CD1c-positive myeloid dendritic cell (primary cell): ENCODE measurements at regions not wholly inside any gene's neighbourhood (a gene's known extent, or its start where the extent isn't known, plus 50 kb on each side); places are given as distances from the start of the nearest gene placed in this dataset.
"Not testable (repeated sequence)": the region's sequence is repeated elsewhere in the genome, so short reads cannot be mapped to it uniquely, and the experiment has no call there.

ENCODE experiments used
- DNase-seq: peaks from one replicate; pipeline ENCODE4 v3.0.0-alpha.2; 2016; ENCODE audit errors: extremely low spot score

GRCh38 chr18:10169064-10169562, 255.3 kb downstream of the VAPA start:
- DNase-seq: no peak

- DNase-seq: no peak
Observed at GRCh38 chr18:10169814-10170213, 256.0 kb downstream of the VAPA start.

- DNase-seq: no peak
Observed at GRCh38 chr18:10170375-10170774, 256.6 kb downstream of the VAPA start.

GRCh38 chr18:10175333-10175732, 261.5 kb downstream of the VAPA start:
- not testable (repeated sequence) for DNase-seq

- DNase-seq: not testable (repeated sequence)
Observed at GRCh38 chr18:10179326-10179725, 265.5 kb downstream of the VAPA start.

GRCh38 chr18:10182009-10182624, 268.3 kb downstream of the VAPA start:
- no peak for DNase-seq

- DNase-seq: no peak
Observed at GRCh38 chr18:10184776-10185175, 269.7 kb upstream of the APCDD1 start.

GRCh38 chr18:10188971-10189810, 265.2 kb upstream of the APCDD1 start:
- no peak for DNase-seq

- DNase-seq: no peak
Observed at GRCh38 chr18:10190564-10190963, 263.9 kb upstream of the APCDD1 start.

- DNase-seq: no peak
Observed at GRCh38 chr18:10193444-10193843, 261.0 kb upstream of the APCDD1 start.

- DNase-seq: no peak
Observed at GRCh38 chr18:10194592-10194991, 259.8 kb upstream of the APCDD1 start.

GRCh38 chr18:10195529-10195928, 258.9 kb upstream of the APCDD1 start:
- no peak for DNase-seq

- peak; percentile 22 for DNase-seq
Observed at GRCh38 chr18:10197097-10197496, 257.3 kb upstream of the APCDD1 start.

GRCh38 chr18:10201226-10201625, 253.2 kb upstream of the APCDD1 start:
- DNase-seq: no peak

GRCh38 chr18:10201659-10202058, 252.8 kb upstream of the APCDD1 start:
- DNase-seq: peak; percentile 69

GRCh38 chr18:10202845-10203321, 251.6 kb upstream of the APCDD1 start:
- DNase-seq: no peak

GRCh38 chr18:10205151-10205550, 249.3 kb upstream of the APCDD1 start:
- DNase-seq: no peak

- no peak for DNase-seq
Observed at GRCh38 chr18:10207682-10208345, 246.6 kb upstream of the APCDD1 start.

GRCh38 chr18:10209302-10209701, 245.1 kb upstream of the APCDD1 start:
- DNase-seq: no peak

- no peak for DNase-seq
Observed at GRCh38 chr18:10210057-10210633, 244.3 kb upstream of the APCDD1 start.

- peak; percentile 91 for DNase-seq
Observed at GRCh38 chr18:10213526-10213925, 240.9 kb upstream of the APCDD1 start.

GRCh38 chr18:10215446-10215845, 239.0 kb upstream of the APCDD1 start:
- peak; percentile 18 for DNase-seq
